BJ (cell line): ENCODE measurements at regions not wholly inside any gene's neighbourhood (a gene's known extent, or its start where the extent isn't known, plus 50 kb on each side); places are given as distances from the start of the nearest gene placed in this dataset.

ENCODE experiments used
- CTCF ChIA-PET: fragments of 350-600 bp; formaldehyde crosslinking; extraction: SDS; loops from one replicate; lab custom pipeline; 2021; ENCODE audit warnings: antibody characterized with exemption, inconsistent platforms; lab: Yijun Ruan, JAX
- POLR2A ChIA-PET: fragments of 300-600 bp; sonication (Branson Sonifier 250); formaldehyde crosslinking; extraction: SDS; loops from one replicate; lab custom pipeline; 2021; ENCODE audit warnings: antibody characterized with exemption; lab: Charles Lee
- DNase-seq: peaks from one replicate; pipeline ENCODE4 v3.0.0-alpha.2; 2011; ENCODE audit warnings: low read depth
- H3K27me3 ChIP-seq: 2 replicates; pipeline ENCODE4 v1.6.0; 2011; ENCODE audit warnings: low read length; ENCODE audit not compliant: control insufficient read depth, insufficient read depth
- H3K36me3 ChIP-seq: 2 replicates; pipeline ENCODE4 v1.5.1; 2011; ENCODE audit warnings: low read length; ENCODE audit not compliant: control insufficient read depth, insufficient read depth
- H3K4me3 ChIP-seq: 2 replicates; pipeline ENCODE4 v1.5.1; 2011; ENCODE audit warnings: low read depth, mild to moderate bottlenecking, control low read depth, low read length
- CTCF ChIP-seq: IDR thresholded peaks from 2 replicates; pipeline ENCODE4 v1.5.1; 2011; ENCODE audit warnings: low read depth, mild to moderate bottlenecking, control low read depth, inconsistent platforms, low read length, moderate library complexity; ENCODE audit not compliant: insufficient read depth

GRCh38 chr12:107229827-107230226 is 136.5 kb upstream of the CRY1 start:
- ChIA-PET POLR2A (no interaction called here), CTCF (no interaction called here)
- TF ChIP-seq CTCF, result no peak
- no peak for DNase-seq
- Histone ChIP-seq H3K4me3 (no peak overlapping the region), H3K36me3 (no peaks in the 10 kb centered on the region), H3K27me3 (no peaks in the 10 kb centered on the region)

GRCh38 chr12:107231303-107231702 is 138.0 kb upstream of the CRY1 start:
- DNase-seq, result no peak
- CTCF ChIA-PET, result no interaction called here
- no peak for TF ChIP-seq CTCF
- POLR2A ChIA-PET, result no interaction called here
- no peaks in the 10 kb centered on the region for H3K36me3 ChIP-seq
- H3K4me3 ChIP-seq, result no peak overlapping the region
- H3K27me3 ChIP-seq, result no peaks in the 10 kb centered on the region

GRCh38 chr12:107233551-107233950 is 140.2 kb upstream of the CRY1 start:
- no peak for DNase-seq
- no peak for TF ChIP-seq CTCF
- no peak overlapping the region for H3K4me3 ChIP-seq
- ChIA-PET POLR2A (no interaction called here), CTCF (interaction anchor here (0.9 kb wide), 1 partner anchor 11 kb away, joined by 3 read pairs; no protein-coding TSS in a partner anchor)
- no peaks in the 10 kb centered on the region for H3K27me3 ChIP-seq
- no peaks in the 10 kb centered on the region for H3K36me3 ChIP-seq

- no peaks in the 10 kb centered on the region for H3K27me3 ChIP-seq
- CTCF ChIA-PET, result interaction anchor here (2.0 kb wide), 1 partner anchor 372 kb away, joined by 6 read pairs; no protein-coding TSS in a partner anchor
- no peak for DNase-seq
- no peaks in the 10 kb centered on the region for H3K36me3 ChIP-seq
- TF ChIP-seq CTCF, result no peak
- no peak overlapping the region for H3K4me3 ChIP-seq
- POLR2A ChIA-PET, result no interaction called here
These were observed 142.3 kb upstream of the CRY1 start for GRCh38 chr12:107235600-107235999.

- H3K36me3 ChIP-seq, result no peaks in the 10 kb centered on the region
- no peak for TF ChIP-seq CTCF
- CTCF ChIA-PET, result interaction anchor here (2.0 kb wide), 1 partner anchor 371 kb away, joined by 6 read pairs; no protein-coding TSS in a partner anchor
- no peaks in the 10 kb centered on the region for H3K27me3 ChIP-seq
- H3K4me3 ChIP-seq, result no peak overlapping the region
- POLR2A ChIA-PET, result no interaction called here
- no peak for DNase-seq
These were observed 143.6 kb upstream of the CRY1 start for GRCh38 chr12:107236824-107237511.
